Renal cortical epithelial cell (primary cell): ENCODE measurements at regions not wholly inside any gene's neighbourhood (a gene's known extent, or its start where the extent isn't known, plus 50 kb on each side); places are given as distances from the start of the nearest gene placed in this dataset.

Experiments
- DNase-seq: peaks from one replicate; pipeline ENCODE4 v3.0.0-alpha.2; 2011; ENCODE audit warnings: low read depth

GRCh38 chr20:52643034-52643433, 329.1 kb upstream of the TSHZ2 start:
- DNase-seq: no peak

- no peak for DNase-seq
These were observed 335.0 kb upstream of the TSHZ2 start for GRCh38 chr20:52637201-52637600.

- DNase-seq: no peak
These were observed 340.7 kb upstream of the TSHZ2 start for GRCh38 chr20:52631469-52631868.

GRCh38 chr20:52630138-52630537, 342.0 kb upstream of the TSHZ2 start:
- DNase-seq: no peak

- no peak for DNase-seq
These were observed 347.9 kb upstream of the TSHZ2 start for GRCh38 chr20:52624281-52624680.

GRCh38 chr20:52622081-52622480, 350.1 kb upstream of the TSHZ2 start:
- no peak for DNase-seq

GRCh38 chr20:52621401-52621800, 350.8 kb upstream of the TSHZ2 start:
- no peak for DNase-seq

GRCh38 chr20:52619671-52620070, 352.5 kb upstream of the TSHZ2 start:
- no peak for DNase-seq

- DNase-seq: no peak
These were observed 353.1 kb upstream of the TSHZ2 start for GRCh38 chr20:52619101-52619500.

GRCh38 chr20:52616629-52617028, 355.5 kb upstream of the TSHZ2 start:
- DNase-seq: no peak

GRCh38 chr20:52614051-52614863, 357.9 kb upstream of the TSHZ2 start:
- DNase-seq: no peak

- DNase-seq: no peak
These were observed 360.0 kb upstream of the TSHZ2 start for GRCh38 chr20:52612046-52612632.

- DNase-seq: no peak
These were observed 361.4 kb upstream of the TSHZ2 start for GRCh38 chr20:52610749-52611148.

- DNase-seq: no peak
These were observed 370.7 kb upstream of the TSHZ2 start for GRCh38 chr20:52601295-52601971.

GRCh38 chr20:52596256-52596655, 375.9 kb upstream of the TSHZ2 start:
- no peak for DNase-seq

- DNase-seq: no peak
These were observed 376.6 kb upstream of the TSHZ2 start for GRCh38 chr20:52595518-52595917.

- no peak for DNase-seq
These were observed 378.5 kb upstream of the TSHZ2 start for GRCh38 chr20:52593654-52594053.

GRCh38 chr20:52592567-52592966, 379.6 kb upstream of the TSHZ2 start:
- no peak for DNase-seq

GRCh38 chr20:52590100-52590499, 382.1 kb upstream of the TSHZ2 start:
- no peak for DNase-seq

GRCh38 chr20:52589251-52589812, 382.8 kb upstream of the TSHZ2 start:
- no peak for DNase-seq

GRCh38 chr20:52586660-52587059, 385.5 kb upstream of the TSHZ2 start:
- DNase-seq: no peak

- DNase-seq: no peak
These were observed 386.8 kb upstream of the TSHZ2 start for GRCh38 chr20:52585333-52585732.

GRCh38 chr20:52578559-52578958, 387.0 kb upstream of the ZFP64 start:
- no peak for DNase-seq
